GM19239 (cell line): ENCODE measurements at regions not wholly inside any gene's neighbourhood (a gene's known extent, or its start where the extent isn't known, plus 50 kb on each side); places are given as distances from the start of the nearest gene placed in this dataset.
A peak's percentile ranks its signal among the peaks of the same experiment; 100 is the strongest.

Source experiments
- DNase-seq: peaks from one replicate; pipeline ENCODE4 v3.0.0; 2011; ENCODE audit warnings: low spot score; ENCODE audit not compliant: insufficient read length
- FAIRE-seq: peaks from 2 replicates; lab custom pipeline; 2011; peaks lifted over from hg19 to GRCh38; lab: Jason Lieb, UNC

DNA sequence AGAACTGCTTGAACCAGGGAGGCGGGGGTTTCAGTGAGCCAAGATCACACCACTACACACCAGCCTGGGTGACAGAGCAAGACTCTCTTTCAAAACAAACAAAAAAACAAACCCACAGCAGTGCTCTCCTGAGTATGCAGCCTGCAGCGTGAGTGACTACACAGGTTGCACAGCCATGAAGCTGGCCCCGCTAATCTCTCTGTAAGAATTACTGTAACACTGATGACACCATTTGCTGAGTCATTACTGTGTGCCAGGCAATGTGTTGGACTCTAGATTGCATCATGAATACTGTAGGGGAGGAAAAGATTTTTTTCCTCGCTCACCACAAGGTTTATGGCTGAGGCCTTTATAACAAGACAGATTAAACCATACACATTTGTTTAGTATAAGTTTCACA lies 118.6 kb upstream of the ATP8B1 start:
- DNase-seq (no peak), FAIRE-seq (no peak)

DNA sequence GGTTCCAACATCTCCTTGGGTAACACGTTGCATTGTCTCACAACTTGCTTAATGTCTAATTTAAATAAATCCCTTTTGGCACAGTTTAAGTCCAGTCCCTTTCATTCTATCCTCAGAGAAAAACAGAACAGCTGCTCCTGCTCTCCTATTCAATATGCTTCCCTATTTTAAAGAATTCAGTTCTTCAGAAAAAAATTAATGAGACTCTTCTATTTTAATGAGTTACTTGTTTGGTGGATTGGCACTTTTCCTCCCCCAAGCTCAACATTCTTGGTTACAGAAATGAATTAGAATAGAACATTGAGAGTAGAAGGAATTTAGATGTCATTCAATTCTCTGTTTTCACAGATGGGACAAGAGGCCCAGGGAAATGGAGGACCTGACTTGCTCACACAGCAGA lies 116.9 kb upstream of the ATP8B1 start:
- DNase-seq (no peak), FAIRE-seq (no peak)

DNA sequence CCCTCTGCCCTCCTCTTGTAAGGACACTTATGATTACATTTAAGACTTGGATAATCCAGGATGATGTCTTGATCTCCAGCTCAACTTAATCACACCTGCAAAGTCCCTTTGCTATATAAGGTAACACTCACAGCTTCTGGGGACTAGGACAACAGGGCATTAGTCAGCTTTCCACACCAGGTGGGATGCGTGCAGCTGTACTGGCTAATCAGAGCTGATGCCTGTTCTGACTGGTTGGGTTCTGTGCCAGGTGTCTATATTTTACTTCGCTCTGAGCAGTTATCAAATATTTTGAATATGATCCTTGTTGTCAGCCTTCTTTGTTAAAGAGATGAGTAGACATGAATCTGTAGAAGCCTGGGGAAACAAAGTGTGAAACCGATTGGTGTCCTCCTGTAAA lies 115.5 kb upstream of the ATP8B1 start:
- no peak for FAIRE-seq
- no peak for DNase-seq

DNA sequence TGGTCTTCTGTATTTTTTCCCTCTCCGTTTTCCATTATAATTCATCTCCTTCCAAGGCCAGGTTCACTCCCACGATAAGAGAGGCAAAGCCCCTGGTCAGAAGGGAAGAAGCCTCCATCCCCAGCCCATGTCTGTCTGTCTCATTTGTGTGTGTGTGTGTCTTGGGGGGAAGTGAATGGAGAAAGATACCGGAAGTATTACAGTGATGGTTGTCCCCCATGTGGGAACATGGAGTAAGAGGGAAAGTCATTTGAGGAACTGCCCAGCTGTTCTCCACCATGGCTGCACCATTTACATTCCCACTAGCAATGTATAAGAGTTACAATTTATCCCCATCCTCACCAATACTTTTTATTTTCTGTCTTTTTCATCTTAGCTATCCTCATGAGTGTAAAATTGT lies 113.6 kb upstream of the ATP8B1 start:
- no peak for DNase-seq
- no peak for FAIRE-seq

DNA sequence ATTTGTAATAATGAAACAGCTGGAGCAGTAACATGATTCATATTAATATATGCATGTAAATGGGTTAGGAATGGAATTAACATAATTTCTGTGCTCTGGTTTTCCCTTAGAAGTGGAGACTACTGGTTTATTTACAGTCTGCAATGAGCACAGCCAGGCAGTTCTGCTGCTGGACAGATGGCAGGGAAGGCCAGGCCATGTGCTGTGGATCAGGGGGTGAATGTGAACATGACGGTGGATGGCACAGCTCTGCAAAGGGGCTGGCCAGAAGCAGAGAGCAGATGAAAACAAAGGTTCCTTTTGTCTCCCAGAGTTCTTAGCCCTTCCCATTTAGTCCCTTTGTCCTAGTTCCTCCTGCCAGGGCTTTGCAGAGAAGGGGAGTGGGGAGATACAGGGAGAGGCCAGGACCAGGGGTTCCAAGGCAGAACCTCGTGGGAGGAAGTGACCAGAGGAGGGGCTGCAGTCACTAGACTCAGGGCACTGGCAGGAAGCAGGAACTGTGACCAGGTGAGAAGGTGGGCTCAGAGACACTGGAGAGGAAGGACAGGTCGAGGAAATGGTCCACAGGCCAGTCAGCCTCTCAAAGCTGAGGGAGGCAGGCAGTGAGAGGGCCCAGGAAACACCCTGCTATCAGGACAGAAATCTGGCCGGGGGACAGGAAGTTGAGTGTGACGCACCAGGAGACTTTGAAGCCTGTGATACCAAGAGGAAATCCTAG lies 112.9 kb upstream of the ATP8B1 start:
- DNase-seq: peak; percentile 20

DNA sequence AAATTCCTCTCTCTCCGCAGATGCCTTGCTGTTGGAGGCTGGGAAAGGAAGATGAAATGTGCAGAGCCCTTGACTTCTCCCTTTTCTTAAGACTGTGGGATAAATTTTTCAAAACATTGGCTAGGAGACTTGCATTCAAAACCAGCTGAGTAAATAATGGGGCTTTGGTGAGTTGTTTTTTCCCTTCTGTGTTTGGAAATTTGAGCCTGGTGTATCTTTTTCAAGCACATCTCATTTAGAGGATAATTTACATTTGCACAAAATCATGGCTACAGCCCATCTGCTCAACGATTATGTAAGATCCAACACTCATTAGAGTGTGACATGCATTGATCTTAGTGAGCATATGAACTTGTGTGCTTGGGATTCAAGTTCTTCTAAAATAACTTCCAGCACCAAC lies 112.1 kb upstream of the ATP8B1 start:
- DNase-seq: no peak

More for the DNA sequence above, 112.9 kb upstream of the ATP8B1 start:
- FAIRE-seq: no peak

DNA sequence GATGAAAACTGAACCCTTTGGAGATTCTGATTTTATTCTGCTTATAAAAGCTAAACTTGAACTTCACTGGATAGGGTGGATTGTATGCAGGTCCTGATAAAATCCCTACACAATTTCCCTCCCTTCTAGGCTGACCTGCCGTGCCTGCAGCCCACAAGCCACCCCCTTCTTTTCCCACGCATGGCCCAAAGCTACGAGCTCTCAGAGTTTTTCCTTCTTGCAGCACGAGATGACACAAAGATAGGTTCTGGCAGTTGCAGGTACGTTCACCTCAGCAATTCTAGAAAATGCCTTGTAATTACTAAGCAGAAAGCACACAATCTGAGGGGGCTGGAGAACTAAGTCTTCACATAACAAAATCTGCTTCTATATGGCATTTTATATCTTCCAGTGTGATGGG lies 110.6 kb upstream of the ATP8B1 start:
- DNase-seq (no peak), FAIRE-seq (no peak)

More for the DNA sequence above, 112.1 kb upstream of the ATP8B1 start:
- FAIRE-seq: no peak

DNA sequence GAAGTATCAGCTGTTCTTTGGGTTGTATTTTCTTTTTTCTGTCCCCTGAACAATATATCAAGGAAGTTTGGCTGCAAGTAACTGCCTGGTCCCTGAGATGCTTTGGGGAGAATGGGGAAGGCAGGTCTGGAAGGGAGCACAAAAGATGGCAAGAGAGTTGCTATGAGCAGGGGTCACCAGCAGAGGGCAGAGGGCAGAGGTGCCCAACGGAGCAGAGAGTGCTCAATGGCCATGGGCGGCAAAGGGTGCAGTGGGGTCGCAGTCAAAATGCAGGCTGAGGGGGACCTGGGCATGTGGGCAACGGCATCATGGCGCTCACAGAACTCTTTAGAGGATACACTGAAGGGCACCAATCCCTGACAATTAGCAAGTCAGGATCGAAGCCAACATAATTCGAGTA lies 107.7 kb upstream of the ATP8B1 start:
- DNase-seq (no peak), FAIRE-seq (no peak)

DNA sequence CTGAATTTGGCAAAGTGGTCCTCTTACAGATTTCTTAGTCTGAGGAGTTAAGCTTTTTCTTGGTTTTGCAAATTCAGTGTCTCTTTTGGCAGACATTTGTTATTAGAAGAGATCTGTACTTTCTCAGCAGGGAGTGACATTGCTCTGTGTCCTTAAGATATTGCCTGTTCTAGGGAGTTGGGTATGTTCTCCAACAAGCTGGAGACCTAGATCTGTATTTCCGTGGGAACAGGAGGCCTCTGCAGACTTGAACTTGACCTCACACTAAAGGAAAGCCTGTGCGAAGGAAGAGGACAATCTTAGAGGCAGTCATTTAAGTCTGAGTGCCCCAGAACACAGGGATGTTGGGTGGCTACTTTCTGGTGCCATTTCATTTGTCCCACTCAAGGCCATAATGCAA lies 107.0 kb upstream of the ATP8B1 start:
- DNase-seq (no peak), FAIRE-seq (no peak)

DNA sequence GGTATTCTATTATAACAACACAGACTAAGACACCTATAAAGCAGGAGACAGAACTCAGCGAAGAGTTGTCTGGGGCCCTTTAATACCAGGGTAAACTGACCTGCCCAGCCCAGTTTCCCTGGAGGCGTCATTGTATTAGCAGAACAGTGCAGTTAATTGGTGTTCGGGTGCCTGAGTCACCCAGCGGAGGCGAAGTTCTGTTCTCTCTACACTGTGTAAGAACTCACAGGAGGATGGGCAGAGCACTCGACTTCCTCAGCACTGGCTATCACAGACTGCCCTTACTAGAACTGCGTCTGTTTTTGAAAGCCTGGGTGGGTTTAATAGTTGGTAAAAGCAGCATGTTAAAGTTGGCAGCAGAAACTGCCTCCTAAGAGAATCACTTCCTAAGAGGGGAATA lies 106.5 kb upstream of the ATP8B1 start:
- no peak for DNase-seq
- no peak for FAIRE-seq

DNA sequence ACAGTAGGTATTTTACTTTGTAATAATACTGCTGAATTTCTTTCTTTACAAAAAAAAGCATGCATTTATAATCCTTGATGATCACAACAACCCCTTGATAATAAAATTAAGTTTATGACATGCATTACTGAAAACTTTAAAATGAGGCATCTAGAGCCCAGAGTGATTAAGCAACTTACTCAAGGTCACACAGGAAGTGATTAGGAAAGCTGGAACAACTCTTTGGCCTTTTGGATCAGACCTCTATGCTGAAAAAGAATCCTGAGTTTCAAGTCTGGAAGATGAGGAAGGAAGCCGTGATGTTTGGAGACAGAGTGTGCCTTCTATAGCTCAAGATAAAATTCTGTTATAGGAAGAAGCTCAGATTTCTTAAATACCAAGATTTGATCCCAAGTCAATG lies 105.0 kb upstream of the ATP8B1 start:
- DNase-seq (no peak), FAIRE-seq (no peak)

DNA sequence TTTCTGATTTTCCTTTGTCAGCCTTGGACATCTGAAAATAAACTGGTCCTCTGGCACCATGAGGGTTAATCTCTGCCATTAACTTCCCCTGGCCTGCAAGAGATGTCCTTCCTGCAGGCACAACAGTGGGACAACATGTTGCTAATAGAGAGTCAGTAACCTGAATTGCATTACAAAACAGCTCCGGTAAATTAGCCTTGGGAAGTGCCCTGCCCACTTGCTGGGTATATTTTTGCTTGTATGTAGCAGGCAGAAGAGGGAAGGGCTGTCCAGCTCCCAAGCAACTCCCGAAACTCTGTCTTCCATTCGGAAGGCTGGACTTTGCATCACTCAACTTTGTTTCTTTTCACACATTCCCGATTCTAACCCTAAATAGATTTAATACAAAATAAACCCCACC lies 104.4 kb upstream of the ATP8B1 start:
- DNase-seq (no peak), FAIRE-seq (no peak)

DNA sequence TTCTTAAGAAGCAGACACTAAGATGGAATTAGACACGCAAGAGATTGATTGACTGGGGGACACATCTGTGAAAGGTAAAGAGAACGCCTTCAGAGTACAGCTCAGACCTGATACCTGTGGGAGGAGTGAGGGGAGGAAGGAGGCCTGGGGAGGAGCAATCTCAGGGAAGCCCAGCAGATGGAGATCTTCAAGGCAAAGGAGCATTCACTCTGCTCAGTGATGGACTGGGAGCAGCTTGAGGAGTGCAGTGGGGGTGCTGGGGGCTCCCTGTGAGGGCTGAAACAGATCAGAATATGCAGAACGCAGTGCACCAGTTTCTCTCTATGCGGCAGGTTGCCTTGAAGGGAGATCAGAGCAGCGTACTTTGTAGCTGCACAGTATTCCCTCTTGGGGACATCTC lies 103.7 kb upstream of the ATP8B1 start:
- DNase-seq: no peak
- no peak for FAIRE-seq

DNA sequence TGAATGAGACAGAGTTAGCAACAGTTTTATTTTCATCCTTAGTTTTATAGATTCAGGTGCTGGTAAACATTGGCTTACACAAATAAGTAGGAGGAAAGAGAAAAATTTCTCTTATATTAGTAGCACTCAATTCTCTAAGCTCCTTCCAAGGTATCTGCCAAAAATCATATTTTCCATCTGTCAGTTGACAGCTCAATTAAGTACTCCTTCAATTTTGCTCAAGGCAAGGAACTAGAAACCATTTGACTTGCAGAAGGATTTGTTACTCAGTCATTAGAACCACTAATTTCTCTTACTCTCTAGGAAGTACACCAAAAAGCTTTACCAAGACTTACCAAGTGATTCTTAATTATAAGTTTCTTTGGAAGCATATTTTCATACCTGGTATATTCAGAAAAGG lies 101.4 kb upstream of the ATP8B1 start:
- no peak for FAIRE-seq
- no peak for DNase-seq

DNA sequence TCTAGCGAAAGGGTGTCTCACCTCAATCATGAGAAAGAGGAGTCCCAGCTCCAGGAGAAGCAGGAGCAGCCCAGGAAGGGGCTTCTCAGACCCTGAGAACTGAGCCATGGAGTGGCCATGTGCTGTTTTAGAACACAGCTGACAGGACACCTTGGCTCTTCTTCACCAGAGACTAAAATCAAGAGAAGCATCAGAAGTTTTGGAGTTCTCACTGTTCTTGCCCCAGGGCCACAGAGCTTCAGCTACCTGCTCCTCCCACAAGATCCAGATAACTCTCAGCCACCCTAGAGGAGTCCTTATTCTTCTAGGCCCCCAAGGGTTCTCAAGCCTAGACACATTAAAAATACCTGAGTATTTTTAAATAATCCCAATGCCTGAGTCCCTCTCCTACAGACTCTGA lies 99.6 kb upstream of the ATP8B1 start:
- FAIRE-seq (no peak), DNase-seq (no peak)

DNA sequence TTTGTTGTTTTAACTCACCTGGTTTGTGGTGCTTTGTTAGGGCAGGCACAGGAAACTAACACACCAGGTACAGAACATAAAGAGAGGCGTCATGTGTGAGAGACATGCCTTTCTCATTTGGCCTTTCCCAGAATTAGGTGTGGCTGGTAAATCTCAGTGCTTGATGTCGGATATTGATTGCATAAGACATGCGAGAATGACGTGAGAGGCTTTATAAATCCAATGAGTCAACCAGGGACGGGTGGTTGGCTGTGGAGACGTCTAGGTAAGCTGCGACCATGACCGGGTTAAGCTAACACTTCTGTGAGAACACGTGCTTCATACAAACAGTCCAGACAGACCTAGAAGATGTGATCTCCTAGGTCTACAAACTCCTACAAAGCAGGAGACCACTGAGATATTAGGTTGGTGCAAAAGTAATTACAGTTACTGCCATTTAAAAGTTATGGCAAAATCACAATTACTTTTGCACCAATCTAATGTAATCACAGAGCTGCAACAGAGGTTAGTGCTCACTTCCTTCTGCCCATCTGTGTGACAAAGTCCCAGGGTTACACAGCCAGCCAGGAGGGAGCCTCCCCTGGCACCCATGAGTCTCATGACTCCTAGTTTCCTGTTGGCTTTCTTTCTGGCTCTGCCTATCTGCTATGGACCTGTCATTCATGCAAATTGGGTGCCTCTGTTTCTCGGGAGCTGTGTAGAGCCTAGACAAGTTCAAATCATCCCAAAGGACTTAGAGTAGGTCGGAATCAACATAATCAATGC lies 98.9 kb upstream of the ATP8B1 start:
- no peak for FAIRE-seq

DNA sequence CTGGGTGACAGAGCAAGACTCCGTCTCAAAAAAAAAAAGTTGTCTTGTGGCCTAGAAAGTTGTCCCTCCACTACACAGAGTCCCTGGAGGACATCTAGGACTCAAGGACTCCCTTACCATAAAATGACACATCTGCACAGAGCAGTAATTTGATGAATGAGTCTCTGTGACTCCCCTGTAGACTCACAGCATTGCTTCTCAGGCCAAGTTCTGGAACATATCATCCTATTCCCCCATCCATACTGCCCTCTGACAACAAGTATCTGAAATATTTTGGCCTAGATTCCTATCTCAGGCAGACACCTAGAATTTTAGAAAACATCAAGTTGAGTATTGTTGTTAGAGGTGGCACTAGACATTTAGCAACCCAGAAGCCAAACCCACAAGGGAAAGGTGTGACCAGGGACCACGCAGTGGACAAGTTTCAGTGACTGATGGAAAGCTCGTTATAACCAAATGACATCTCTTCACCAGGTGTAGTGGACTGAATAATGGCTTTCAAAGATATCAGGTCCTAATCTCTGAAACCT lies 97.9 kb upstream of the ATP8B1 start:
- DNase-seq (no peak), FAIRE-seq (no peak)

More for the DNA sequence above, 98.9 kb upstream of the ATP8B1 start:
- DNase-seq: no peak

DNA sequence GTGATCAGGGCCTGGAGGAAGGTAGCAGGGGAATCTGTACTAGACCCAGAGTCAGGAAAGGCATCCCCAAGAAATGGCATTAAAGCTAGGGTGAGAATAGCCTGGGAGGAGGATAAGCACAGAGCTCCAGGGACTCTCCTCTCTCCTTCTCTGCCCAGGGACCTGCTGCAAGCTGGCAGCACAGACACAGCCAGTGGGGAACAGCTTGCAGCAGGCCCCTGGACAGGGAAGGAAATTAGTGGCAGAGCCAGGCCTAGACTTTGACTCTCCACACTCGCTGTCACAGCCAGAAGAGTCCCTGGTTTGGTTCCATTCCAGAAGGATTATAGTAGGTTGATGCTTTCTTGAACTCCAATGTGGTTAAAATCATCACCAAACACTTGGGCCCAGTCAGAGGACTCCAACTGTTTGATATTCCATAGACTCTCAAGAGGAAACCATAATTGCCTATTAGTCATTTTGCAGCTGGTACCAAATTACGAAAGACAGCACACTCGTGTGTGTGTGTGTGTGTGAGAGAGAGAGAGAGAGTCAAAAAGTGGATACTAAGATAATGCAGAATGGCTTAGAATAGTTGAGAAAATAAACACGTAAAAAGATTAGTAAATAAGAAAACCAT lies 95.5 kb upstream of the ATP8B1 start:
- DNase-seq: no peak
- FAIRE-seq: no peak

DNA sequence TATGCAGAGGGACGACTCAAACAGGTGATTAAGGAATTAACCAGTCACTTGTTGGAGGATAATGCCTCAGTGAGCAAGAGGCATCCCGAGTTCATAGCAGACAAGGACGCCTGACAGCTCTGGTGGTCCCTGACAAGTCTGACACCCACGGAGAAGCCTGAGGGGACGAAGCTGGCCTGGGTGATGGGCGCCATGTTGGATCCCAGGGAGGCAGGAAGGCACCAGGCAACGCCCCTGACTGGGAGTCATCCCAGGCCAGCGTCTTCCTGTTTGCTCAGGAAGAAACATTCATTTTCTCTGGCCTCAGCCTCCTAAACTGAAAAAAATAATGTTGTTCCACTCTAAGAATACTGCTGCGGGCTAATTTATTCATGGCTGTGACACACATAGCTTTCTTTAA lies 92.1 kb upstream of the ATP8B1 start:
- FAIRE-seq (no peak), DNase-seq (no peak)

DNA sequence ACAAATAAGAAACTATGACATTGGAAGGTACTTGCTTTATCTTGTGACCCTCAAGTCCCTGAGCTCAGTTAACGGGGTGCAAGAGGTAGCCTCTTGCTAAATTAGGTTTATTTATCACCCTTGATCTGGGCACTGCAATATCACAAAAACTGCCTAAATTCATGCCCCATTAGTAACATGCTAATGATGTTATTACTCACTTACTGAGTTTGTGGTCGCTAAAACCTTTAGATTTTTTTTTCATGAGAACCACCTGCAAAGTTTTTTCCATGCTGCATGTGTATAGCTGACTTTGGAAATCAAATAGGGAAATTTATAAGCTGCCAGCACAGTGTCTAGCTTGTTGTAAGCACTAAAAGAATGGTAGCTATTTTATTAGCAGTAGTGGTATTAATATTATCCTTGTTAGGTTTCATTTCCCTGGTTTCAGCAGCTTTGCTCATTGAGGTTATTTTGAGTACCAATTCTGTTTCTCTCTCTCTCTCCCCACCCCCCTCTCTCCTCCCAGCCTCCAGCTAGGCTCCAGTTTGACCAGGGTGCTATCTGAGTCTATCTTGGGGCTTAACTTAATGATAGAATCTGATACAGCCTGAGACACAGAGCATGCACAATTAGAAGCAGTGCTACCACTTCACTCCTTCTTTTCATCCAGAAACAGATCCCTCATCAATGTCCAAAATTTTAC lies 88.7 kb upstream of the ATP8B1 start:
- DNase-seq: no peak
- FAIRE-seq: peak; percentile 26

DNA sequence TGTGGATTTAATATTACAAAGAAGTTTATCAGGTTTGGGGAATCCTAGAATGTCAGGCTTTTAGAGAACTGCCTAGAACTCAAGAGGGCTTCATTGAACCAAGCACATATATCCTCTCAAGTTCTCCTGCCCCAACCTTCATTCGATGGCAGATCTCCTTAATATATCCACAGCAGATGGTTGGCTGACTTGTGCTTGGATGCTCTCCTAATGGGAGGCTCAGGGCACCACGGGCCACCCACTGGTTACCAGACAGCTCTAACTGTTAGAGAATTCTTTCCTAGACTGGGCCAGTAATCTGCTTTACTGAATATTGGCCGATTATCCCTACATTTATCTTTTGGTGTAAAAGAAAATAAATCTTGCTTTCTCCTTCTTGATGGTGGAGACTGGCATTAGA lies 87.2 kb upstream of the ATP8B1 start:
- FAIRE-seq (no peak), DNase-seq (no peak)
